ENCODE measurements at regions not wholly inside any gene's neighbourhood (a gene's known extent, or its start where the extent isn't known, plus 50 kb on each side); places are given as distances from the start of the nearest gene placed in this dataset.

GRCh38 chr6:137373296-137373695 lies 120.9 kb downstream of the OLIG3 start:
- TF ChIP-seq CTCF (IDR thresholded peaks at IDR 0.05) (no peak), EP300 (IDR thresholded peaks at IDR 0.05; ENCODE audit: low read depth) (no peak), POLR2A (IDR thresholded peaks at IDR 0.05) (no peak)
